Mesothelial cell of epicardium (in vitro differentiated cells): ENCODE measurements at regions not wholly inside any gene's neighbourhood (a gene's known extent, or its start where the extent isn't known, plus 50 kb on each side); places are given as distances from the start of the nearest gene placed in this dataset.

ENCODE experiments used
- DNase-seq, 2 experiments: peaks; one replicate each; pipeline ENCODE4 v3.0.0; 2021; ENCODE audit warnings: low spot score in 2 of 2; ENCODE audit not compliant: unreplicated experiment in 2 of 2
- H3K27ac Mint-ChIP-seq: 2 replicates; pipeline ENCODE4 v1.8.0; 2021; ENCODE audit warnings: mixed read lengths
- H3K27me3 Mint-ChIP-seq: 2 replicates; pipeline ENCODE4 v1.8.0; 2021; ENCODE audit warnings: low read depth, mixed read lengths
- H3K36me3 Mint-ChIP-seq: 2 replicates; pipeline ENCODE4 v1.8.0; 2021; ENCODE audit warnings: mixed read lengths
- H3K4me1 Mint-ChIP-seq: 2 replicates; pipeline ENCODE4 v1.8.0; 2021; ENCODE audit warnings: mixed read lengths
- H3K4me3 Mint-ChIP-seq: 2 replicates; pipeline ENCODE4 v1.8.0; 2021; ENCODE audit warnings: mild to moderate bottlenecking, moderate library complexity, mixed read lengths
- H3K9me3 Mint-ChIP-seq: 2 replicates; pipeline ENCODE4 v1.8.0; 2021; ENCODE audit warnings: mixed read lengths
- TF ChIP-seq, protein P1 (sequence below): fragments of 200-600 bp; sonication (generic); IDR thresholded peaks from one replicate; pipeline ENCODE4 v1.5.0; 2021; ENCODE audit warnings: antibody characterized with exemption; ENCODE audit not compliant: unreplicated experiment

GRCh38 chr15:79492065-79492464 is 59.9 kb downstream of the MINAR1 start:
- no peak overlapping the region for H3K27ac Mint-ChIP-seq
- peaks cover 10% of the 10 kb centered on the region for H3K9me3 Mint-ChIP-seq
- peaks cover 7% of the 10 kb centered on the region for H3K27me3 Mint-ChIP-seq
- DNase-seq: no peak
- no peaks in the 10 kb centered on the region for H3K4me1 Mint-ChIP-seq
- no peaks in the 10 kb centered on the region for H3K36me3 Mint-ChIP-seq
- no peak overlapping the region for H3K4me3 Mint-ChIP-seq
- TF ChIP-seq, protein P1, sequence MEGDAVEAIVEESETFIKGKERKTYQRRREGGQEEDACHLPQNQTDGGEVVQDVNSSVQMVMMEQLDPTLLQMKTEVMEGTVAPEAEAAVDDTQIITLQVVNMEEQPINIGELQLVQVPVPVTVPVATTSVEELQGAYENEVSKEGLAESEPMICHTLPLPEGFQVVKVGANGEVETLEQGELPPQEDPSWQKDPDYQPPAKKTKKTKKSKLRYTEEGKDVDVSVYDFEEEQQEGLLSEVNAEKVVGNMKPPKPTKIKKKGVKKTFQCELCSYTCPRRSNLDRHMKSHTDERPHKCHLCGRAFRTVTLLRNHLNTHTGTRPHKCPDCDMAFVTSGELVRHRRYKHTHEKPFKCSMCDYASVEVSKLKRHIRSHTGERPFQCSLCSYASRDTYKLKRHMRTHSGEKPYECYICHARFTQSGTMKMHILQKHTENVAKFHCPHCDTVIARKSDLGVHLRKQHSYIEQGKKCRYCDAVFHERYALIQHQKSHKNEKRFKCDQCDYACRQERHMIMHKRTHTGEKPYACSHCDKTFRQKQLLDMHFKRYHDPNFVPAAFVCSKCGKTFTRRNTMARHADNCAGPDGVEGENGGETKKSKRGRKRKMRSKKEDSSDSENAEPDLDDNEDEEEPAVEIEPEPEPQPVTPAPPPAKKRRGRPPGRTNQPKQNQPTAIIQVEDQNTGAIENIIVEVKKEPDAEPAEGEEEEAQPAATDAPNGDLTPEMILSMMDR: no peak

GRCh38 chr15:79494384-79494909 is 62.3 kb downstream of the MINAR1 start:
- Mint-ChIP-seq H3K27me3 (peaks cover 21% of the 10 kb centered on the region), H3K4me1 (no peaks in the 10 kb centered on the region), H3K36me3 (no peaks in the 10 kb centered on the region), H3K9me3 (peaks cover 10% of the 10 kb centered on the region), H3K4me3 (no peak overlapping the region), H3K27ac (no peak overlapping the region)
- no peak for DNase-seq
- TF ChIP-seq, protein P1: no peak

DNA sequence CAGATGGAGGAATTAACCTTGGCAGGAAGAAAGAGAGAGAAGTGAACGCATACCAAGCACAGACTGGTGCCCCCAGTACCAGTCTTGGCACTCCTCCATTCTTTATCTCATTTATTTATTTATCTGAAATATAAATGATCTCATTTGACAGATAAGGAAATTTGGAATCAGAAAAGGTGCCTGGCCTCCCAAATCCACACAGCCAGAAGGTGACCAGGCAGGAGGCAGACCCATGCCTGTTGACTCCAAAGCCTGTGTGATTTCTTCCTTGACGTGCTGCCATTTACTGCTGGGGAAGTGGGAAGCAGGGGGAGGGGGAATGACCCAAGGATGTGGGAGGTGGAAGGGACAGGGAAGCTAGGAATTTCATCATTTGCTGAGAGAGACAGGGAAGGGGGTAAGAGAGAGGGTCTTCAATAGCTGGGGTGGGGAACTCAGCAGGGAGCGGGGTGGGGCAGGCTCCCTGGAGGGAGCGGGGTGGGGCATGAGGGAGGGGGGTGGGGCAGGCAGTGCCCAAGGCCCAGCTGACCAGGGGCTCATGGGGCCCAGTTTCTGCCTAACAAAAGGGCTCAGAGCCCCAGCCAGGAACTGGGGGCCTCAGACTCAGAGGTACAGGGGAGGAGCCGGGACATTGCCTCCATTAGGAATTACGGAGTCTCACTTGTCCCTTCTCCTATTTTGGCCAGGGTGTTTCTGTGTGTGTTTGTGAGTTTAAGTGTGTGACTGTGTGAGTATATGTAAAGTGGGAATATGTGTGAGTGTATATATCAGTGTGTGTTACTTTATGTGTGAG is 63.0 kb downstream of the MINAR1 start:
- no peak for DNase-seq
- Mint-ChIP-seq H3K36me3 (no peaks in the 10 kb centered on the region), H3K27me3 (peaks cover 23% of the 10 kb centered on the region), H3K4me3 (no peak overlapping the region), H3K27ac (no peak overlapping the region), H3K9me3 (peaks cover 10% of the 10 kb centered on the region), H3K4me1 (no peaks in the 10 kb centered on the region)
- TF ChIP-seq, protein P1: no peak

GRCh38 chr15:79495775-79496174 is 63.6 kb downstream of the MINAR1 start:
- peaks cover 29% of the 10 kb centered on the region for H3K27me3 Mint-ChIP-seq
- H3K4me1 Mint-ChIP-seq: no peaks in the 10 kb centered on the region
- no peak overlapping the region for H3K4me3 Mint-ChIP-seq
- peaks cover 10% of the 10 kb centered on the region for H3K9me3 Mint-ChIP-seq
- no peaks in the 10 kb centered on the region for H3K36me3 Mint-ChIP-seq
- no peak for DNase-seq
- H3K27ac Mint-ChIP-seq: no peak overlapping the region
- TF ChIP-seq, protein P1: no peak

GRCh38 chr15:79496838-79497237 is 64.7 kb downstream of the MINAR1 start:
- no peaks in the 10 kb centered on the region for H3K4me1 Mint-ChIP-seq
- no peak for DNase-seq
- TF ChIP-seq, protein P1: no peak
- H3K27me3 Mint-ChIP-seq: peaks cover 32% of the 10 kb centered on the region
- no peak overlapping the region for H3K4me3 Mint-ChIP-seq
- H3K9me3 Mint-ChIP-seq: peaks cover 7% of the 10 kb centered on the region
- H3K27ac Mint-ChIP-seq: no peak overlapping the region
- H3K36me3 Mint-ChIP-seq: no peaks in the 10 kb centered on the region
